ENCODE measurements at regions not wholly inside any gene's neighbourhood (a gene's known extent, or its start where the extent isn't known, plus 50 kb on each side); places are given as distances from the start of the nearest gene placed in this dataset.

- TF ChIP-seq CTCF (IDR thresholded peaks at IDR 0.05; ENCODE audit: insufficient read depth, low read length, poor library complexity, severe bottlenecking), result no peak
- TF ChIP-seq EZH2phosphoT487 (conservative IDR thresholded peaks at IDR 0.05; ENCODE audit: low read length), result no peak
Observed at GRCh38 chr10:3835770-3836169, 50.8 kb upstream of the KLF6 start.
